GM21529 (cell line): ENCODE measurements at regions not wholly inside any gene's neighbourhood (a gene's known extent, or its start where the extent isn't known, plus 50 kb on each side); places are given as distances from the start of the nearest gene placed in this dataset.

Source experiments
- ATAC-seq: cut with Tn5 transposase; IDR thresholded peaks from one replicate; pipeline ENCODE4 v1.9.1; 2021; ENCODE audit not compliant: unreplicated experiment

- ATAC-seq: no peak
Observed at GRCh38 chr22:22433770-22434169, 74.8 kb downstream of the ZNF280B start.
